ENCODE measurements at regions not wholly inside any gene's neighbourhood (a gene's known extent, or its start where the extent isn't known, plus 50 kb on each side); places are given as distances from the start of the nearest gene placed in this dataset.
"Not testable (repeated sequence)": the region's sequence is repeated elsewhere in the genome, so short reads cannot be mapped to it uniquely, and the experiment has no call there.

DNA sequence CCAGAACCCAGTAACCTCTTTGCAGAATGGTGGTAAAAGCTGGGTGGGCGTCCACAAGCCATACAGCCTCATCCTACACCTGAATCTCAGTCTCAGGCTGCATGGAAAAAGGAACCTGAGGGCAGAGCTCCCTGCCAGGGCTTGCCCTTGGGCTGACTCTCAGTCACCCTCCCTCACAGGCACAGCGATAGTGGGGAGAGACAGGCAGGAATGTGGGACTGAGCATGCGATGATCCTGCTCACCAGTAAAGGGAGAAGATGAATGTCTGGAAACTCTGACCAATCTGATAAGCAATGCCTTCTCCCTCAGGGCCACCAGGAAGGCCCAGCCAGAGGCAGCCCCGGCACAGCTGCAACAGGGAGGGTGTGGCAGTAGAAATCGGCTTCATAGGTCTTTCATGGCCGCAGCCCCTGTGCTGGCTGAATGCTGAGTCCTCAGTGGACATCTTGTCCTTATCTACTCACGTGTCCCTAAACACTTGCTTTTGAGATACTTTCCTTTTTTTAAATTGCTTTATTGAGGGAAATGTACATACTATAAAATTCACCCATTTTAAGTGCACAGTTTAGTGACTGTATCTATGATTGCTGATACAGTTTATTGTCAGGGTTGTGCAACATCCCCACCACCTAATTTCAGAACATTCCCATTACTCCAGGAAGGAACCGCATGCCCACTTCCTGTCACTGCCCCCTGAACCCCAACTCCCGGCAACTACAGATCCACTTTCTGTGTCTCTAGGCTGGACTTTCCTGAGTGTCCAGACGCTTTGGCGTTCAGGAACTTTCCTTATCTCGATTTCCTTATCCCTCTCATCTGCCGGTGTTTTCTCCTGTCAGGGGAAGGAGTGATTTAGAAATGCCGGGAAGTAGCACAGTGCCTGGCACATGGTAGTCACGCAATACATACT lies 258.1 kb downstream of the PCNX1 start:
- intact Hi-C loops (cut with DNase I), result no loop called here
- DNase-seq (ENCODE audit: low spot score) (no peak), ATAC-seq (peak; percentile 67)

DNA sequence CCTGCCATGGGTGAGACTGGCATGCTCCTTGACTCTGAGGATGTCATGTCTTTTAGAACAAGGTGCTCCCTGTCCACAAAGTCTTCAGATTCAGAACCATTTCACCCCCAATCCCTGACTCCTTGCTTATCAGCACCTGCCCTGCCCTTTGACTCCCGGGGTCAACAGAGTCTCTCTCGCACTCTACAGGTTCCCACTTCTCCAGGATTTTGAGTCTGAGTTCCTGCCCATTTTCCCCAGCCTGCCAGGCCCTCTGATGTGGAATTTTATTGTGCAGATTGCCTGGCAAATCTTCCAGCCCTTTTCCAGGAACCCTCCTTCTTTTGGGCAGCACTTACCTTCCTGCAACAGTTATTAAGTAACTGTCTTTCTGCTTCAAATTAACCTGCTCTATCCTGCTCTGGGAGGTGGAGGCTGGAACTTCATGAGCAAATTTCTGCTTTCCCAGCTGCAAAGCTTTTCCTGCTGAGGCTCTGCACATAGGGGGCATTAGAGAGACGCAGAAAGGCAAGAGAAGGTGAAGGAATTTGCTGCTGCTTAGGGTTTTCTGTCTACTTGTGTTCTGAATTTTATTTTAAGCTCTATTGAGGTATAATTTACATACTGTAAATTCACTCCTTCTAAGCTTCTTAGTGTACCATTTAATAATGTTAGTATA lies 259.1 kb downstream of the PCNX1 start:
- ATAC-seq (peak; percentile 78), DNase-seq (ENCODE audit: low spot score) (no peak)
- intact Hi-C loops (cut with DNase I), result no loop called here

GRCh38 chr14:71167325-71167950 lies 260.2 kb downstream of the PCNX1 start:
- DNase-seq (ENCODE audit: low spot score); intact Hi-C loops (cut with DNase I); ATAC-seq: not testable (repeated sequence)

- intact Hi-C loops (cut with DNase I); DNase-seq (ENCODE audit: low spot score); ATAC-seq: not testable (repeated sequence)
Measured at GRCh38 chr14:71168161-71168560, 260.9 kb downstream of the PCNX1 start.

DNA sequence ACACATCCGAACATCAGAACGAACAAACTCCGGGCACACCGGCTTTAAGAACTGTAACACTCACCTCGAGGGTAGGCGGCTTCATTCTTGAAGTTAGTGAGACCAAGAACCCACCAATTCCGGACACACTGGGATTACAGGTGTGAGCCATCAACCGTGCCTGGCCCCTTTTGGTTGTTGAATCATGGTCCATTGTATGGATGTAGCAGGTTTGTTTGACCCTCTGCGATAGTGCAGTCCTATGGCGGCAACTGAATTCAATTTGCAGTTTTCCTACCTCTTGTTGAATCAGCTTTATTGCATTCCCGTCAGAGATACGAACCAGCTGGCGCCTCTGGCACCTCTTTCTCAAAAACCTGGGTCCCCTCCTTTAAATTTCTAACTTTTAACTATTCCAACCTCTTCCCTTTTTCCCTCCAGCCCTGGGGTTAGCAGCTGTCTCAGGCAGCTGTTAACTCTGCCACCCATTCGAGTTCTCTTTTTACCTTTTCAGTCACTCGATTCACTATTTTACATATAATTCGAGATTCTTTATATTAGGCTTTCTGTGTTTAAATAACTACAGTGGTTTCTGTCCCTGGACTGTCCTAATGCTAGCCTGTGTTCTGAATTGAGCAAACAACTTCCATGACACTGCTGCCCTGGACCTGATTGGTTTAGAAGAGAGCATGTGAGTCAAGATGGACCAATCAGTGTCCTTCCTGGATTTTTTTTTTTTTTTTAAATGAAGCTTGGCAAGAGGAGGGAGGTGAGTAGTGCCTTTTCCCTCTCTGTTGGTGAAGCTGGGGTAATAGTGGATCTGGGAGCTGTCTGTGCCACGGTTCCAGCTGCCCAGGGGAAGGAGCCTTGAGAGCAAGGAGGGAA lies 261.5 kb downstream of the PCNX1 start:
- intact Hi-C loops (cut with DNase I), result no loop called here
- ATAC-seq, result no peak
- DNase-seq (ENCODE audit: low spot score), result no peak

GRCh38 chr14:71169861-71170260 lies 262.6 kb downstream of the PCNX1 start:
- DNase-seq (ENCODE audit: low spot score) (no peak), ATAC-seq (no peak)
- intact Hi-C loops (cut with DNase I), result no loop called here

DNA sequence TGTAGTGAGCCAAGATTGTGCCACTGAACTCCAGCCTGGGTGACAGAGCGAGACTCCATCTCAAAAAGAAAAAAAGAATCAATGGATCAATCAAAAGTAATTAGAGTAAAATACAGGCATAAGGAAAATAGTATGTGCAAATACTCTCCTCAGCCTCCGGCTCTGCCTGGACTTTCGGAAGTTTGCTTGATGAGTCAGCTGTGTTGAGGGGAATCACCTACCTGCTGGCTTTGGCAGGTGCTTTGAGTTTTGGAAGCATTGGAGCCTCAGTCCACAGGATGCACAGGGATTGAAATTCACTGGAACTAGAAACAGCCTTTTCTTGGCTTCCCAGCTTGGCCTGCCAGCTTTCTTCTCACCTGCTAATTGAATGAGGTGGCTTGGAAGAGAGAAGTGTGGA lies 268.2 kb downstream of the PCNX1 start:
- DNase-seq (ENCODE audit: low spot score) (no peak), ATAC-seq (no peak)
- intact Hi-C loops (cut with DNase I), result no loop called here

DNA sequence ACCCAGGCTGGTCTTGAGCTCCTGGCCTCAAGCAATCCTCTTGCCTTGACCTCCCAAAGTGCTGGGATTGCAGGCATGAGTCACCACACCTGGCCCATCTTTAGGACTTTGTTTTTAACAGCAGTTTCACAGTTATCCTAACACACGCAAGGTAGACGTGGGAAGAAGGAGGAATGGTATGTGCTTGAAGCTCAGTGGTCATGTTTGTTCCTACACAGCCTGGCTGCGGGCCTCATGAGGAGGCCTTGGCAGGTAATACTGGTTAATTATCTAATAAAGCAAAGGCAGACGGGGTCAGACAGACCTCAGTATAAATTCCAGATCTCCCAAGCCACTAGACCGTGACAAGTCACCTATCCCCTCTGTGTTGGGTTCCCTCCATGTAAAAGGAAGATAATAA lies 271.8 kb downstream of the PCNX1 start:
- intact Hi-C loops (cut with DNase I), result no loop called here
- no peak for ATAC-seq

DNA sequence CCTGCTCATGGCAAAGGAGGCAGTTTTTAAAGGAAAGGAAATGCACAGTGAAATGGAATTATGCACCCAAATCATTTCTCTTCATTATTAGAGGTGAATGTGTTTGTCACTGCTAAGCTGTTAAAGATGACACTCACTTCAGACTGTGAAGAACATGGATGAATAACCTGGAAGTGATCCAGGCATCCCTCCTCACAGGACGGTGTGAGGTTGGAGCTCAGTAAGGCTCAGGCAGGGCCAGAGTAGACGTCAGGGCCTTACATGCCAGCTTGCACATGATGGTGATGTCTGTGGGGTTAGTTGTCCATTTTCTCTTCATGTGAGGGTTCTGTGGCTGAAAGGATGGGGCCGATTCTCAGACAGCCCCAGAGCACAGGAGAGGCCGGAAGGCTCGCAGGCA lies 273.1 kb downstream of the PCNX1 start:
- no peak for ATAC-seq

More for the DNA sequence above, 271.8 kb downstream of the PCNX1 start:
- no peak for DNase-seq (ENCODE audit: low spot score)

GRCh38 chr14:71181215-71182003 lies 274.1 kb downstream of the PCNX1 start:
- DNase-seq (ENCODE audit: low spot score) (no peak), ATAC-seq (no peak)
- intact Hi-C loops (cut with DNase I), result no loop called here

More for the DNA sequence above, 273.1 kb downstream of the PCNX1 start:
- intact Hi-C loops (cut with DNase I), result no loop called here
- DNase-seq (ENCODE audit: low spot score), result no peak

DNA sequence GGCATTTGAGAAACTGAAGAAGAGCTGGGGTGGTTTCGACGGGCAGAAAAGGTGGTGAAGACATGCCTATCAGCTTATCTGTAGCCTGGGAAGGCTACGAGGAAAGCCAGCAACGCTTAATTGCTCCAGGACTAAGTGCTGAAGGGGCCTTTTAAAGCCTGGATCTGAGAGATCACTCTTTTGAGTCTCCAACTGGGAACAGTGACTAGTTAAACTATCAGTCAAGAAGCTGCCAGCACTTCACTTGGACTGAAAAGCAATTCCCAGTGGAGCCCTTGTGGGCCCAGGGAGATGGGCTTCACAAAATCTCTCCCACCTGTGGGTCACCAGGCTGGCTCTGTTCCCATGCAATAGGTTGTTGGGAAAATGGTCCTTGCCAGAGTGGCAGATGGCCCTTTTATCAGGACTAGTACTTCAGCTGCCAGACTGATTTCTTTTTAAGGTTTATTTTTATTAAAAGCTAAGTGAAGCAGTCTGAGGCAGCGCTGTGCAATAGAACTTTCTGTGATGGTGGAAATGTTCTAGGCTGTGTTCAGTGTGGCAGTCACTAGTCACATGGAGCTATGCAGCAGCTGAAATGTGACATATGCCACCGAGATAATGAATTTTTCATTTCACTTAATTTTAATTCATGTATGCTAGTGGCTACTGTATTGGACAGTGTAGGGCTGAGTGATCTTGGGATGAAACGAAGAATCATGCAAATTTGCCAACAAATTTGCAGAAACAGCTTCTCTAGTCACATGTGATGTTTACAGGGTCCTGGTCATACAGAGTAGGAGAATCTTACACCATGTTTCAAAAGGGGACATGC lies 276.8 kb downstream of the PCNX1 start:
- intact Hi-C loops (cut with DNase I), result no loop called here
- ATAC-seq (no peak), DNase-seq (ENCODE audit: low spot score) (no peak)

DNA sequence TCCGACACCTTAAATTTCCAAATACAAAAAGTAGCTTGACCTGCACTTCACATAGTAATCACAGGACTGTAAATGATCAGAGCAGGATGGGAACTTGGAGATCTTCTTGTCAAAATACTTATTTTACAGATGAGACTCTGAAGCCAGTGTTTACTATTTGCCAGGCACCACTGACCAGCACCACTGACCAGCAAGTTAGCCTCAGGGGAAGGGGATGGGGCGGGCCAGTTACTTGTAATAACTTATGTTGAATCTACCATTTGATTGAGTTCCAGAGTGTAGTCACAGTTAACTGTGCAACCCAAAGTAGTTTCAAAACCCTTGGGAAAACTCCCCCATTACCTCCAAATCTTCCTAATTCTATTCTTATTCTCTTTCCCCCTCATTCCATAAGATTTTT lies 278.4 kb downstream of the PCNX1 start:
- ATAC-seq (no peak), DNase-seq (ENCODE audit: low spot score) (no peak)
- intact Hi-C loops (cut with DNase I), result no loop called here

GRCh38 chr14:71187633-71188356 lies 280.5 kb downstream of the PCNX1 start:
- intact Hi-C loops (cut with DNase I), result no loop called here
- ATAC-seq (peak; percentile 46), DNase-seq (ENCODE audit: low spot score) (no peak)

GRCh38 chr14:71190770-71191374 lies 283.6 kb downstream of the PCNX1 start:
- DNase-seq (ENCODE audit: low spot score) (no peak), ATAC-seq (no peak)
- intact Hi-C loops (cut with DNase I), result no loop called here

DNA sequence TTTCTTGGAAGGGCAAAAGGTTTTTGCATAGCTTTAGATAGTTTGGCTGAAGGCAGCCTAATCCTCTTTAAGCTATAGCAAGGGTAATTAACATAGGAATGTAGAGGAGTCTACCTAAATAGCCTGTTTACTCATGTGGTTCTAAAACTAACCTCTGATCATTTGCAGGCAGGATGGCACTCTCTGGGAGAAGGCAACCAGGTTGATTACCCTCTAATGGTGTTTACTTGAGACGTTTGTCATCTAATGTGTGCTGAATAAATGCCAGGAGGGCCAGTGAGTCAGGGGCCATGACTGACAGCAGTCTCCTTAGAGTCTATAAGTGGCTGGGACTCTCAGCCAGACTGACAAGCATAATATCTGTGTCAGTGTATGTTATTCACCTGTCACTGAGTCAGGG lies 286.4 kb downstream of the PCNX1 start:
- intact Hi-C loops (cut with DNase I), result no loop called here
- ATAC-seq (no peak), DNase-seq (ENCODE audit: low spot score) (no peak)

GRCh38 chr14:71194251-71194650 lies 287.0 kb downstream of the PCNX1 start:
- DNase-seq (ENCODE audit: low spot score) (no peak), ATAC-seq (no peak)
- intact Hi-C loops (cut with DNase I), result no loop called here
